T1000 (cell line): ENCODE measurements at regions not wholly inside any gene's neighbourhood (a gene's known extent, or its start where the extent isn't known, plus 50 kb on each side); places are given as distances from the start of the nearest gene placed in this dataset.
"Not testable (repeated sequence)": the region's sequence is repeated elsewhere in the genome, so short reads cannot be mapped to it uniquely, and the experiment has no call there.

ENCODE experiments used
- DNase-seq: peaks from one replicate; lab custom pipeline; 2025; ENCODE audit warnings: mixed read lengths; lab: John Stamatoyannopoulos, UW

DNA sequence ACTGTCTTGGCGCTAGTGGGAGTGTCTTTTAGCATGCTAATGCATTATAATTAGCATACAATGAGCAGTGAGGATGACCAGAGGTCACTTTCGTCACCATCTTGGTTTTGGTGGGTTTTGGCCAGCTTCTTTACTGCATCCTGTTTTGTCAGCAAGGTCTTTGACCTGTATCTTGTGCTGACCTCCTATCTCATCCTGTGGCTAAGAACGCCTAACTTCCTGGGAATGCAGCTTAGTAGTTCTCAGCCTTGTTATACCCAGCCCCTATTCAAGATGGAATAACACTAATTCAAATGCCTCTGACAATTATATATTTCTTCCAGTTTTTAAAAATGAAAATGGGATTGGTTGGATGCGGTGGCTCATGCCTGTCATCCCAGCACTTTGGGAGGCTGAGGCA, 92.0 kb upstream of the TMTC4 start:
- not testable (repeated sequence) for DNase-seq

- DNase-seq, result no peak
Measured at GRCh38 chr13:100764937-100765336, 90.3 kb upstream of the TMTC4 start.

GRCh38 chr13:100762126-100762525, 87.5 kb upstream of the TMTC4 start:
- not testable (repeated sequence) for DNase-seq

GRCh38 chr13:100755891-100756290, 81.3 kb upstream of the TMTC4 start:
- DNase-seq, result no peak

DNA sequence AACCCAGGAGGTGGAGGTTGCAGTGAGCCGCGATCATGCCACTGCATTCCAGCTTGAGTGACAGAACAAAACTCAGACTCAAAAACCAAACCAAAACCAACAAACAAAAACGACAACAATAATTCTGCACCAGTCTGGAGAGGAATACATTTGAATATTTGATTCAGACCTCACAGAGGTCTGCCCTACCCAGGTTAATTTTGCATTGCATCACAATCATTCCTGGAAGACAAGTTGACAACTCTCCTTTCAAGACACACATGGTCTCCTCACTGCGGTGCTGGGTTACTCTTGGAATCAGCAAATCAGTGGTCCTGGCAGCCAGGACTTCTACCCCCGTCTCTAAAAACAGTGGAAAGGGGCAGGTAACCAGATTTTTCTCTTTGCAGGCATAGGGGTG, 79.9 kb upstream of the TMTC4 start:
- DNase-seq, result no peak

GRCh38 chr13:100753376-100753775, 78.8 kb upstream of the TMTC4 start:
- no peak for DNase-seq

- DNase-seq, result no peak
Measured at GRCh38 chr13:100751826-100752225, 77.2 kb upstream of the TMTC4 start.

DNA sequence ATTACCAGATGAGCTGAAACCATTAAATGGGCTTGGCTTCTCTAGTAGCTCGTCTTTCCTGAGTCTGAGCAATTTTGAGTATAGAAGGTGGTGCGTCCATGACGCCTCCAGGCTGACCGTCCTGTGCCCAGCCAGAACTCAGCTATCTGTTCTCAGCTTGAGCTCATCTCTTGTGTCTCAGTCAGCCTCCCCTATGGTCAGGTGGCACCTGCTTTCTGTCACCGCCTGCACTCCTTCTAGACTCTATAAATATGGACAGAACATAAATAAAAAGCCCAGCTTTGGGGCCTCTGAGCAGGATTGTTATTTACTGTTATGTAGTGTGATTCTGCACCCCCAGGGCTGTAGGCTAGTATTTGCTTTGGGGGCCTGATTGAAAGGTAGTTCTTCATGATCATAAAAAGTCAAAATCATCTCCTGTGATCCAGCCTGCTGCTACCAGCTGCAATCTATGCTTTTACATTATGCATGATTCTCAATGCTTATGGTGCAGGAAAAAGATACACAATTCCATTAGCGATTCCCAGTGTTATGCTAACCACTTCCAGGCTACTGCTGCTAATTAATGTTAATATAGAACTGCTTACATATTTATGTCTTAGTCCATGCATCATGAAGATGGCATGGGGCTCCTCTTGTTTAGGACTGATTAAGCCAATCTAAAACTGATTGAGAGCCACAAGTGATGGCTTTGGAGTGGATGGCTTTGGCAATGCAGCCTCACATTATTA, 72.5 kb upstream of the TMTC4 start:
- no peak for DNase-seq

DNA sequence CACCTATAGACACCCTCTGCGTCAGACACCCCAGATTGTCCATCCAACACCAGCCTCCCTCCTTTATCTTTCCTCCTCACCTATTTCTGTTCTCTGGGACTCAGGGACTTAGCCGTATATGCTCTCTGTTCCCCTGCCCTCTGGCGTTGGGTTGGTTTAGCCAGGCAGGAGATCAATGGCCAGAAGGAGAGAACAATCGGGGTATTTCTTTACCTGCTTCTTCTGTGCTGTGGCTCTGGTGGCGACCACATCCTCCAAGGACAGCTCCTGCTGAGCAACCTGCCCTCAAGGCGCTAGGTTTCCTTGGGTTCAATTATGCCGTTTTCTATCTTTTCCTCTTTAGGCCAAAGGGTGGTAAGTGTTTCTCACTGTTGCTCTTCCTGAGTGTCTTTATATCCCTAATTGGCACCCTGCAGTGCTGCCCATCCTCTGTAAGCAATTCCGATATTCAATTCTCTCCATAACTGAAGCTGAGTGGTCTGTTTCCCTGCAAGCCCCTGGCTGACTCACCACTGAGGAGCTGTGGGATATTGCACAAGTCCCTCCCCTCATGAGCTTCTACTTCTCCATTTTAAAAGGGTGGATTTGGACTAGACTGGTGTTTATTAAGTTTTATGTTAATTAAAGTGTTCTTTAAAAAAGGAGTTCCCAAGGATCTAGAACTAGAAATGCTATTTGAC, 63.7 kb upstream of the TMTC4 start:
- DNase-seq, result no peak

GRCh38 chr13:100735494-100735893, 60.9 kb upstream of the TMTC4 start:
- no peak for DNase-seq

DNA sequence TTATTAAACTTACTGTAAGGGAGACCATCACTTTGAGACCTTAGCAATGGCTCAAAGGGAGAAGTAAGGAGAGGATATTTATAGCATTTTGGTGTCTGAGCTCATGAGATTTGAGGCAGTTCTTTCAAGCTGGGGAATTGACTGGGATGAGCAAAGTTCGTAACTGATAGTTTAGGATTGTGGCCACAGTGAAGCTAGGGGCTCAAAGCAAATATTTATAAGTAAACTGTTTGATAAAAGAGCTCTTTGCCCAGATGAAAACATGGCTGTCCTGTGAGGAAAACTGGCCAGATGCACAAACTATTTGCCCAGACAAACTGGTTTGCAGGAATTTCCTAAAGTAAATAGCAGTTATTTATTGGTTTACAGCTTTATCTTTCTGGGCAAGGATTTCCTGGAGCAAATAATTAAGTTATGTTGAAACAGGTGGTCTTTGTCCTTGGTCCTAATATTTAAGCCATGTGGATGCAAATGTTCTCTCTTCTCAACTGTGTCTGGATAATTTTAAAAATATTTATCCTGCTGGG, 59.7 kb upstream of the TMTC4 start:
- no peak for DNase-seq

GRCh38 chr13:100733261-100733660, 58.7 kb upstream of the TMTC4 start:
- no peak for DNase-seq

- no peak for DNase-seq
Measured at GRCh38 chr13:100728201-100728600, 53.6 kb upstream of the TMTC4 start.

GRCh38 chr13:100725472-100725871, 50.9 kb upstream of the TMTC4 start:
- no peak for DNase-seq

DNA sequence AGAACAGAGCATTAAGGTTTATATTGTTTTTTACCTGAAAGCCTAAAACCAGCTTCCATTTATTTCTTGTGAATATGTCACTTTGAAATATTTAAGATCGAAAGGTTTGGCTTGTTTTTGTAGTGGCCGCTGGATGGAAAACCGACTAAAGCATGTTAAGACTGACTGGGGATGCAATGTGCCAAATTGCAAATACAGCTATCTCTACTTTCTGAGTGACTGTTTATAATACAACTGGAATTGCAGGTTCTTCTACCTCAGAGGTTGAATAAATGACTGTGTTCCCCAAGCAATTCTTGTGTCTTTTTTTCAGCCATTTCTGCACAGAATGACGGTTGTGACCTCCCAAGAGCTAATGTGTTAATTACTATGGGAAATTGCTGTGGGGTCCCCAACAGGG, 50.0 kb upstream of the TMTC4 start:
- no peak for DNase-seq
